ENCODE measurements at regions not wholly inside any gene's neighbourhood (a gene's known extent, or its start where the extent isn't known, plus 50 kb on each side); places are given as distances from the start of the nearest gene placed in this dataset.

- H3K36me3 ChIP-seq (ENCODE audit: low read depth) = no peaks in the 10 kb centered on the region
- ATAC-seq = no peak
- no peaks in the 10 kb centered on the region for H3K9me3 ChIP-seq
- H3K4me3 ChIP-seq = no peak overlapping the region
- DNase-seq = no peak
- intact Hi-C loops (cut with DNase I, micrococcal nuclease) = no loop called here
- no peak for TF ChIP-seq CTCF (IDR thresholded peaks at IDR 0.05)
- no peaks in the 10 kb centered on the region for H3K4me1 ChIP-seq (ENCODE audit: low read depth)
Measured at GRCh38 chr2:104616856-104617255, 237.1 kb upstream of the POU3F3 start.

- no peak for TF ChIP-seq CTCF (IDR thresholded peaks at IDR 0.05)
- DNase-seq (no peak), ATAC-seq (no peak)
- Histone ChIP-seq H3K4me1 (ENCODE audit: low read depth) (no peaks in the 10 kb centered on the region), H3K9me3 (no peaks in the 10 kb centered on the region), H3K36me3 (ENCODE audit: low read depth) (no peaks in the 10 kb centered on the region), H3K4me3 (no peak overlapping the region)
- intact Hi-C loops (cut with DNase I, micrococcal nuclease) = no loop called here
Measured at GRCh38 chr2:104620801-104621200, 233.1 kb upstream of the POU3F3 start.

GRCh38 chr2:104635608-104636007 is 218.3 kb upstream of the POU3F3 start:
- no peak for TF ChIP-seq CTCF (IDR thresholded peaks at IDR 0.05)
- H3K9me3 ChIP-seq = no peaks in the 10 kb centered on the region
- intact Hi-C loops (cut with DNase I, micrococcal nuclease) = no loop called here
- H3K36me3 ChIP-seq (ENCODE audit: low read depth) = no peaks in the 10 kb centered on the region
- ATAC-seq (no peak), DNase-seq (no peak)
- H3K4me3 ChIP-seq = no peak overlapping the region
- no peaks in the 10 kb centered on the region for H3K4me1 ChIP-seq (ENCODE audit: low read depth)

- no peak for DNase-seq
- Histone ChIP-seq H3K36me3 (ENCODE audit: low read depth) (no peaks in the 10 kb centered on the region), H3K9me3 (no peaks in the 10 kb centered on the region), H3K4me1 (ENCODE audit: low read depth) (no peaks in the 10 kb centered on the region), H3K4me3 (no peak overlapping the region)
- intact Hi-C loops (cut with DNase I, micrococcal nuclease) = no loop called here
- TF ChIP-seq CTCF (IDR thresholded peaks at IDR 0.05) = no peak
- ATAC-seq = no peak
Measured at GRCh38 chr2:104638190-104638858, 215.6 kb upstream of the POU3F3 start.

- no peak overlapping the region for H3K4me3 ChIP-seq
- H3K9me3 ChIP-seq = no peaks in the 10 kb centered on the region
- H3K4me1 ChIP-seq (ENCODE audit: low read depth) = no peaks in the 10 kb centered on the region
- TF ChIP-seq CTCF (IDR thresholded peaks at IDR 0.05) = no peak
- ATAC-seq = no peak
- intact Hi-C loops (cut with DNase I, micrococcal nuclease) = no loop called here
- H3K36me3 ChIP-seq (ENCODE audit: low read depth) = no peaks in the 10 kb centered on the region
- DNase-seq = no peak
Measured at GRCh38 chr2:104638859-104639202, 215.1 kb upstream of the POU3F3 start.

GRCh38 chr2:104641786-104642185 is 212.1 kb upstream of the POU3F3 start:
- Histone ChIP-seq H3K4me3 (no peak overlapping the region), H3K4me1 (ENCODE audit: low read depth) (no peaks in the 10 kb centered on the region), H3K9me3 (no peaks in the 10 kb centered on the region), H3K36me3 (ENCODE audit: low read depth) (no peaks in the 10 kb centered on the region)
- no peak for ATAC-seq
- DNase-seq = no peak
- intact Hi-C loops (cut with DNase I, micrococcal nuclease) = no loop called here
- no peak for TF ChIP-seq CTCF (IDR thresholded peaks at IDR 0.05)

Data from mucosa of descending colon (tissue), 3 donors.